ENCODE measurements at regions not wholly inside any gene's neighbourhood (a gene's known extent, or its start where the extent isn't known, plus 50 kb on each side); places are given as distances from the start of the nearest gene placed in this dataset.

- TF ChIP-seq CTCF (IDR thresholded peaks at IDR 0.05; ENCODE audit: borderline replicate concordance, extremely low read depth, low read length, poor library complexity, severe bottlenecking), result no peak
- TF ChIP-seq EZH2 (IDR thresholded peaks at IDR 0.05; ENCODE audit: borderline replicate concordance, low read depth, low read length, severe bottlenecking), result no peak
These were observed 285.5 kb upstream of the SMARCA2 start for GRCh38 chr9:1729631-1730030.

Measured in DND-41 (cell line).